A549 (cell line): ENCODE measurements at regions not wholly inside any gene's neighbourhood (a gene's known extent, or its start where the extent isn't known, plus 50 kb on each side); places are given as distances from the start of the nearest gene placed in this dataset.

ENCODE experiments used
- ATAC-seq, 2 experiments: fragments of 200-7000 bp in 1 of 2; fragments of >200 bp in 1 of 2; cut with Nextera tagmentation in 1 of 2; cut with Tn5 transposase in 1 of 2; 3 replicates each; pipeline versions ENCODE4 v1.8.0 to v1.9.1; 2018 to 2020; ENCODE audit warnings: mild to moderate bottlenecking in 1 of 2, moderate library complexity in 1 of 2
- CTCF ChIA-PET: fragments of 300-600 bp; sonication (Branson Sonifier 250); formaldehyde crosslinking; extraction: SDS; loops from one replicate; lab custom pipeline; 2021; ENCODE audit warnings: antibody characterized with exemption, inconsistent platforms; lab: Yijun Ruan, JAX
- POLR2A ChIA-PET: fragments of 350-600 bp; formaldehyde crosslinking; extraction: SDS; loops from one replicate; lab custom pipeline; 2021; ENCODE audit warnings: antibody characterized with exemption, inconsistent platforms; lab: Yijun Ruan, JAX
- DNase-seq, 2 experiments: peaks; one replicate each; pipeline versions ENCODE4 v3.0.0 to v3.0.0-alpha.2; 2011 to 2016; ENCODE audit warnings: low read depth in 1 of 2, low spot score in 1 of 2
- FAIRE-seq: peaks from 2 replicates; lab custom pipeline; 2011; peaks lifted over from hg19 to GRCh38; lab: Jason Lieb, UNC
- H3K27ac ChIP-seq, 2 experiments: fragments of >200 bp; sonication (Bioruptor Twin); formaldehyde crosslinking; 3 replicates each; pipeline ENCODE4 v1.5.1; 2016 to 2017
- H3K4me1 ChIP-seq: fragments of >200 bp; sonication (Bioruptor Twin); formaldehyde crosslinking; 3 replicates; pipeline ENCODE4 v1.6.1; 2016
- H3K4me2 ChIP-seq: fragments of >200 bp; sonication (Bioruptor Twin); formaldehyde crosslinking; 3 replicates; pipeline ENCODE4 v1.6.1; 2016
- H3K4me3 ChIP-seq: fragments of >200 bp; sonication (Bioruptor Twin); formaldehyde crosslinking; 3 replicates; pipeline ENCODE4 v1.5.1; 2016
- H3K9me3 ChIP-seq: fragments of >200 bp; sonication (Bioruptor Twin); formaldehyde crosslinking; 3 replicates; pipeline ENCODE4 v1.6.1; 2016
- CBX8 ChIP-seq: fragments of 200-600 bp; sonication (generic); IDR thresholded peaks from 2 replicates; pipeline ENCODE4 v1.6.1; 2016
- CHD2 ChIP-seq: fragments of 150-350 bp; IDR thresholded peaks from 2 replicates; pipeline ENCODE4 v1.6.1; 2014; ENCODE audit warnings: low read length; ENCODE audit not compliant: partially characterized antibody
- CHD4 ChIP-seq: fragments of 200-600 bp; sonication (generic); IDR thresholded peaks from 2 replicates; pipeline ENCODE4 v1.6.1; 2016; ENCODE audit warnings: antibody characterized with exemption, mild to moderate bottlenecking, borderline replicate concordance
- EP300 ChIP-seq, 2 experiments: fragments of >200 bp; sonication (Bioruptor Twin); formaldehyde crosslinking; IDR thresholded peaks; 2 replicates in 1 of 2; 3 replicates in 1 of 2; pipeline ENCODE4 v1.6.1; 2016 to 2017
- ESRRA ChIP-seq: fragments of 150-350 bp; IDR thresholded peaks from 2 replicates; pipeline ENCODE4 v1.6.1; 2014; ENCODE audit warnings: mild to moderate bottlenecking, low read length, borderline replicate concordance
- FOSB ChIP-seq: fragments of 250-450 bp; sonication (Bioruptor Pico); IDR thresholded peaks from 2 replicates; pipeline ENCODE4 v1.5.0; 2020; ENCODE audit warnings: mild to moderate bottlenecking, moderate library complexity
- FOXS1 ChIP-seq: fragments of 250-450 bp; sonication (Bioruptor Pico); IDR thresholded peaks from 2 replicates; pipeline ENCODE4 v1.5.0; 2020; ENCODE audit warnings: mild to moderate bottlenecking, moderate library complexity
- HES2 ChIP-seq: fragments of >200 bp; sonication (Bioruptor Twin); formaldehyde crosslinking; IDR thresholded peaks from 2 replicates; pipeline ENCODE4 v1.6.1; 2016
- HEYL ChIP-seq: fragments of 250-450 bp; sonication (Bioruptor Pico); IDR thresholded peaks from 2 replicates; pipeline ENCODE4 v1.8.0; 2021; ENCODE audit warnings: mild to moderate bottlenecking, moderate library complexity
- HOXA7 ChIP-seq: fragments of 250-450 bp; sonication (Bioruptor Pico); IDR thresholded peaks from 2 replicates; pipeline ENCODE4 v1.5.0; 2020; ENCODE audit warnings: mild to moderate bottlenecking, moderate library complexity
- HOXB13 ChIP-seq: fragments of 250-450 bp; sonication (Bioruptor Pico); IDR thresholded peaks from 2 replicates; pipeline ENCODE4 v1.5.0; 2020; ENCODE audit warnings: low read depth, mild to moderate bottlenecking, moderate library complexity
- HOXB5 ChIP-seq: fragments of 250-450 bp; sonication (Bioruptor Pico); IDR thresholded peaks from 2 replicates; pipeline ENCODE4 v1.5.0; 2020; ENCODE audit warnings: mild to moderate bottlenecking, moderate library complexity
- JUN ChIP-seq, 2 experiments: fragments of >200 bp; sonication (Bioruptor Twin); formaldehyde crosslinking; IDR thresholded peaks; 2 replicates in 1 of 2; 3 replicates in 1 of 2; pipeline ENCODE4 v1.6.1; 2016 to 2017
- JUNB ChIP-seq: fragments of >200 bp; sonication (Bioruptor Twin); formaldehyde crosslinking; IDR thresholded peaks from 2 replicates; pipeline ENCODE4 v1.6.1; 2016
- POLR2AphosphoS2 ChIP-seq: conservative IDR thresholded peaks from 2 replicates; pipeline ENCODE4 v1.6.1; 2012; ENCODE audit warnings: low read length, improper control_type of control experiment, inconsistent platforms
- RNF2 ChIP-seq: fragments of 200-600 bp; sonication (generic); IDR thresholded peaks from 2 replicates; pipeline ENCODE4 v1.6.1; 2016; ENCODE audit warnings: low read depth, mild to moderate bottlenecking, antibody characterized with exemption, moderate library complexity, borderline replicate concordance
- SMC3 ChIP-seq: fragments of >200 bp; sonication (Bioruptor Twin); formaldehyde crosslinking; IDR thresholded peaks from 3 replicates; pipeline ENCODE4 v1.6.1; 2018; ENCODE audit warnings: inconsistent platforms
- TFCP2L1 ChIP-seq: fragments of 250-450 bp; sonication (Bioruptor Pico); IDR thresholded peaks from 2 replicates; pipeline ENCODE4 v1.5.0; 2021; ENCODE audit warnings: mild to moderate bottlenecking
- TP53 ChIP-seq: fragments of 250-450 bp; sonication (Bioruptor Pico); IDR thresholded peaks from 2 replicates; pipeline ENCODE4 v1.5.0; 2021; ENCODE audit warnings: mild to moderate bottlenecking, moderate library complexity
- ZFP36 ChIP-seq: fragments of 450-650 bp; IDR thresholded peaks from 2 replicates; pipeline ENCODE4 v1.6.1; 2014; ENCODE audit warnings: borderline replicate concordance; ENCODE audit not compliant: partially characterized antibody
- ZSCAN20 ChIP-seq: fragments of 250-450 bp; sonication (Bioruptor Pico); IDR thresholded peaks from 2 replicates; pipeline ENCODE4 v1.8.0; 2022; ENCODE audit warnings: mild to moderate bottlenecking, moderate library complexity
- WGBS: methylation state at CpG from one replicate; pipeline ENCODE4 v1.1.6; 2017; ENCODE audit errors: missing lambda C conversion rate; 5-methylcytosine and 5-hydroxymethylcytosine counted together
- TF ChIP-seq, protein P1 (sequence below): fragments of >200 bp; sonication (Bioruptor Twin); formaldehyde crosslinking; IDR thresholded peaks from 3 replicates; pipeline ENCODE4 v1.6.1; 2016
- TF ChIP-seq, protein P2 (sequence below): fragments of 250-450 bp; sonication (Bioruptor Pico); IDR thresholded peaks from 2 replicates; pipeline ENCODE4 v1.5.0; 2020; ENCODE audit warnings: low read depth, mild to moderate bottlenecking, moderate library complexity
- TF ChIP-seq, protein P3 (sequence below): IDR thresholded peaks from 2 replicates; pipeline ENCODE4 v1.6.1; 2012

DNA sequence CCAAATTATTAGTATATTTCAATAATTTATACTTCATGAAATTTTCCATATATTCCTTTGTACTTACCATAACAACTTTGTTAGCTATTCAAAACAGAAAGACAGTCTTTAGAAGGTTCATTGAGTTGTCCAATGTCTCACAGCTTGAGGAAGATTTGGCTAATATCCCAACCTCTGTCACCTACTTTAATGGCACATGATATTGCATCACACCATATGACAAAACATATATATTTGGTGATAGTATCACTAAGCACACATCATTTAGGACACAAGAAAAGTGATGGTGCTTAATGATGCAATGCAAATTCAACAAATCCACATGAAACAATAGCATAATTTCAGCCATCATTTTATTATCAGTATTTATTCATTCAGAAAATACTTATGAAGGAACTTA is 122.0 kb upstream of the BRINP3 start:
- no peak for ATAC-seq
- DNase-seq: no peak
- ChIA-PET POLR2A (no interaction called here), CTCF (no interaction called here)
- H3K4me1 ChIP-seq: no peaks in the 10 kb centered on the region
- no peaks in the 10 kb centered on the region for H3K9me3 ChIP-seq
- H3K4me3 ChIP-seq: no peak overlapping the region
- no peak overlapping the region for H3K27ac ChIP-seq
- H3K4me2 ChIP-seq: no peak overlapping the region
- TF ChIP-seq JUN (IDR thresholded peaks at IDR 0.05) (no peak), ESRRA (no peak), FOXS1 (CRISPR knock-in tag) (no peak), FOSB (CRISPR knock-in tag) (no peak), ZFP36 (no peak), ZSCAN20 (CRISPR knock-in tag) (no peak)
- TF ChIP-seq, protein P1, sequence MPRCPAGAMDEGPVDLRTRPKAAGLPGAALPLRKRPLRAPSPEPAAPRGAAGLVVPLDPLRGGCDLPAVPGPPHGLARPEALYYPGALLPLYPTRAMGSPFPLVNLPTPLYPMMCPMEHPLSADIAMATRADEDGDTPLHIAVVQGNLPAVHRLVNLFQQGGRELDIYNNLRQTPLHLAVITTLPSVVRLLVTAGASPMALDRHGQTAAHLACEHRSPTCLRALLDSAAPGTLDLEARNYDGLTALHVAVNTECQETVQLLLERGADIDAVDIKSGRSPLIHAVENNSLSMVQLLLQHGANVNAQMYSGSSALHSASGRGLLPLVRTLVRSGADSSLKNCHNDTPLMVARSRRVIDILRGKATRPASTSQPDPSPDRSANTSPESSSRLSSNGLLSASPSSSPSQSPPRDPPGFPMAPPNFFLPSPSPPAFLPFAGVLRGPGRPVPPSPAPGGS: no peak
- no peak for FAIRE-seq

GRCh38 chr1:190602325-190602724 is 124.7 kb upstream of the BRINP3 start:
- POLR2A ChIA-PET: no interaction called here

GRCh38 chr1:190608282-190608681 is 130.6 kb upstream of the BRINP3 start:
- POLR2A ChIA-PET: no interaction called here
- no peak overlapping the region for H3K4me2 ChIP-seq
- no peak overlapping the region for H3K4me3 ChIP-seq
- no peak for TF ChIP-seq HES2
- TF ChIP-seq SMC3: no peak
- TF ChIP-seq, protein P2, sequence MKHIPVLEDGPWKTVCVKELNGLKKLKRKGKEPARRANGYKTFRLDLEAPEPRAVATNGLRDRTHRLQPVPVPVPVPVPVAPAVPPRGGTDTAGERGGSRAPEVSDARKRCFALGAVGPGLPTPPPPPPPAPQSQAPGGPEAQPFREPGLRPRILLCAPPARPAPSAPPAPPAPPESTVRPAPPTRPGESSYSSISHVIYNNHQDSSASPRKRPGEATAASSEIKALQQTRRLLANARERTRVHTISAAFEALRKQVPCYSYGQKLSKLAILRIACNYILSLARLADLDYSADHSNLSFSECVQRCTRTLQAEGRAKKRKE (CRISPR knock-in tag): no peak
- no peak for TF ChIP-seq HOXB13 (CRISPR knock-in tag)
- TF ChIP-seq POLR2AphosphoS2: no peak
- TF ChIP-seq CHD4: no peak
- TF ChIP-seq CHD2: no peak
- no peak for TF ChIP-seq FOXS1 (CRISPR knock-in tag)
- TF ChIP-seq JUN (IDR thresholded peaks at IDR 0.05): no peak
- TF ChIP-seq HOXB5: no peak
- TF ChIP-seq, protein P3, sequence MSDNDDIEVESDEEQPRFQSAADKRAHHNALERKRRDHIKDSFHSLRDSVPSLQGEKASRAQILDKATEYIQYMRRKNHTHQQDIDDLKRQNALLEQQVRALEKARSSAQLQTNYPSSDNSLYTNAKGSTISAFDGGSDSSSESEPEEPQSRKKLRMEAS: no peak
- no peak for TF ChIP-seq JUNB
- TF ChIP-seq HOXA7 (CRISPR knock-in tag): no peak
- TF ChIP-seq CBX8: no peak
- TF ChIP-seq HEYL: no peak
- no peak for TF ChIP-seq TP53 (CRISPR knock-in tag)
- no peak for TF ChIP-seq RNF2
- no peak for TF ChIP-seq TFCP2L1
- H3K27ac ChIP-seq: no peak overlapping the region
- no peaks in the 10 kb centered on the region for H3K9me3 ChIP-seq
- DNase-seq: no peak
- CTCF ChIA-PET: no interaction called here
- no peak for ATAC-seq
- FAIRE-seq: no peak
- no peaks in the 10 kb centered on the region for H3K4me1 ChIP-seq
- 45% methylated on average over 6 of the region's 6 CpGs for WGBS

More at GRCh38 chr1:190602325-190602724, 124.7 kb upstream of the BRINP3 start:
- H3K27ac ChIP-seq: no peak overlapping the region
- DNase-seq (no peak), ATAC-seq (no peak), FAIRE-seq (no peak)
- H3K4me3 ChIP-seq: no peak overlapping the region
- TF ChIP-seq EP300 (IDR thresholded peaks at IDR 0.05): no peak
- no peaks in the 10 kb centered on the region for H3K4me1 ChIP-seq
- 13% methylated on average over 3 of the region's 3 CpGs for WGBS
- no peak overlapping the region for H3K4me2 ChIP-seq
- H3K9me3 ChIP-seq: no peaks in the 10 kb centered on the region
- CTCF ChIA-PET: no interaction called here
